SK-N-SH (cell line): ENCODE measurements at regions not wholly inside any gene's neighbourhood (a gene's known extent, or its start where the extent isn't known, plus 50 kb on each side); places are given as distances from the start of the nearest gene placed in this dataset.

Experiments used
- CTCF ChIA-PET: fragments of 300-600, 350-600 bp; formaldehyde crosslinking; extraction: SDS; loops from one replicate; lab custom pipeline; 2021; lab: Yijun Ruan, JAX
- POLR2A ChIA-PET: fragments of 350-600 bp; sonication (Branson Sonifier 250); formaldehyde crosslinking; extraction: SDS; loops from one replicate; lab custom pipeline; 2020; ENCODE audit warnings: antibody characterized with exemption, inconsistent platforms; lab: Yijun Ruan, JAX
- DNase-seq: peaks from one replicate; pipeline ENCODE4 v3.0.0; 2012
- H2AFZ ChIP-seq: fragments of 200-600 bp; sonication (generic); 2 replicates; pipeline ENCODE4 v1.8.1; 2016; ENCODE audit warnings: antibody characterized with exemption, mild to moderate bottlenecking, low read depth
- H3F3A ChIP-seq: fragments of 200-600 bp; sonication (generic); replicated peaks from 2 replicates; pipeline ENCODE3; 2016; ENCODE audit warnings: antibody characterized with exemption, mild to moderate bottlenecking; ENCODE audit not compliant: insufficient read depth
- H3K27ac ChIP-seq, 2 experiments: fragments of 200-500 bp in 1 of 2; fragments of 200-600 bp in 1 of 2; sonication (Bioruptor generic) in 1 of 2; sonication (generic), shearing (Covaris generic) in 1 of 2; 2 replicates each; pipeline versions ENCODE4 v1.5.1 to v1.6.1; 2014 to 2016; ENCODE audit warnings: low read depth in 2 of 2, inconsistent platforms in 1 of 2, low read length in 1 of 2, mild to moderate bottlenecking in 1 of 2, mixed read lengths in 1 of 2
- H3K27me3 ChIP-seq: fragments of 200-600 bp; sonication (generic), shearing (Covaris generic); 2 replicates; pipeline ENCODE4 v1.6.1; 2016; ENCODE audit warnings: mixed run types; ENCODE audit not compliant: insufficient read depth
- H3K36me3 ChIP-seq, 2 experiments: fragments of 200-500 bp in 1 of 2; fragments of 200-600 bp in 1 of 2; sonication (Bioruptor generic) in 1 of 2; sonication (generic) in 1 of 2; replicated peaks in 1 of 2; 2 replicates each; pipeline versions ENCODE3 to v1.5.1; 2014 to 2016; ENCODE audit warnings: low read length in 1 of 2, mild to moderate bottlenecking in 1 of 2; ENCODE audit not compliant: insufficient read depth in 2 of 2, control insufficient read depth in 1 of 2
- H3K4me1 ChIP-seq, 2 experiments: fragments of 200-500 bp in 1 of 2; fragments of 200-600 bp in 1 of 2; sonication (Bioruptor generic) in 1 of 2; sonication (generic), shearing (Covaris generic) in 1 of 2; 2 replicates each; pipeline versions ENCODE4 v1.5.1 to v1.6.1; 2014 to 2016; ENCODE audit warnings: low read depth in 1 of 2, low read length in 1 of 2, mixed run types in 1 of 2; ENCODE audit not compliant: insufficient read depth in 2 of 2, control insufficient read depth in 1 of 2
- H3K4me2 ChIP-seq: fragments of 200-600 bp; sonication (generic), shearing (Covaris generic); 2 replicates; pipeline ENCODE4 v1.6.1; 2017; ENCODE audit warnings: mixed run types
- H3K4me3 ChIP-seq, 2 experiments: fragments of 200-500 bp in 1 of 2; fragments of 200-600 bp in 1 of 2; sonication (Bioruptor generic) in 1 of 2; sonication (generic), shearing (Covaris generic) in 1 of 2; 2 replicates each; pipeline versions ENCODE4 v1.5.1 to v1.8.1; 2014 to 2016; ENCODE audit warnings: low read depth in 2 of 2, inconsistent platforms in 1 of 2, low read length in 1 of 2, mild to moderate bottlenecking in 1 of 2, mixed read lengths in 1 of 2, moderate library complexity in 1 of 2
- H3K79me2 ChIP-seq: fragments of 200-600 bp; sonication (generic); 2 replicates; pipeline ENCODE4 v1.8.1; 2017; ENCODE audit warnings: mild to moderate bottlenecking; ENCODE audit not compliant: insufficient read depth
- H3K9ac ChIP-seq: fragments of 200-600 bp; sonication (generic); 2 replicates; pipeline ENCODE4 v1.6.1; 2017; ENCODE audit warnings: mixed run types
- H3K9me2 ChIP-seq: fragments of 200-600 bp; sonication (generic); 2 replicates; pipeline ENCODE4 v1.6.1; 2017; ENCODE audit warnings: mixed run types
- H3K9me3 ChIP-seq: fragments of 200-600 bp; sonication (generic); 2 replicates; pipeline ENCODE4 v1.6.1; 2017; ENCODE audit warnings: mixed run types, mild to moderate bottlenecking, moderate library complexity
- H4K20me1 ChIP-seq: fragments of 200-600 bp; sonication (generic); 2 replicates; pipeline ENCODE4 v1.6.1; 2017; ENCODE audit warnings: mild to moderate bottlenecking, mixed run types; ENCODE audit not compliant: insufficient read depth
- CHD2 ChIP-seq: fragments of 150-350 bp; IDR thresholded peaks from 2 replicates; pipeline ENCODE4 v1.6.1; 2018; ENCODE audit warnings: low read length; ENCODE audit not compliant: partially characterized antibody
- EP300 ChIP-seq, 2 experiments: IDR thresholded peaks; 2 replicates each; pipeline versions ENCODE4 v1.4.0 to v1.6.1; 2012; ENCODE audit warnings: borderline replicate concordance in 1 of 2, low read depth in 1 of 2, low read length in 1 of 2
- FOXJ3 ChIP-seq: sonication (generic); formaldehyde crosslinking; IDR thresholded peaks from 2 replicates; pipeline ENCODE4 v1.5.1; 2020; ENCODE audit warnings: mild to moderate bottlenecking, missing genetic modification reagents
- FOXM1 ChIP-seq: IDR thresholded peaks from 2 replicates; pipeline ENCODE4 v1.4.0; 2012; ENCODE audit warnings: low read depth, mild to moderate bottlenecking
- GATA2 ChIP-seq: sonication (generic); formaldehyde crosslinking; IDR thresholded peaks from 2 replicates; pipeline ENCODE4 v1.5.0; 2020; ENCODE audit warnings: mild to moderate bottlenecking, missing genetic modification reagents
- JUND ChIP-seq: IDR thresholded peaks from 2 replicates; pipeline ENCODE4 v1.4.0; 2012
- MEF2A ChIP-seq: IDR thresholded peaks from 2 replicates; pipeline ENCODE4 v1.4.0; 2012; ENCODE audit warnings: low read depth, borderline replicate concordance
- MXI1 ChIP-seq: IDR thresholded peaks from 2 replicates; pipeline ENCODE4 v1.6.1; 2012; ENCODE audit warnings: mild to moderate bottlenecking, low read depth, low read length, improper control_type of control experiment
- NFIC ChIP-seq: IDR thresholded peaks from 2 replicates; pipeline ENCODE4 v1.4.0; 2012; ENCODE audit warnings: borderline replicate concordance
- PBX3 ChIP-seq: IDR thresholded peaks from 2 replicates; pipeline ENCODE4; 2012
- RFX5 ChIP-seq: IDR thresholded peaks from 2 replicates; pipeline ENCODE4 v1.6.1; 2012; ENCODE audit warnings: mild to moderate bottlenecking, improper control_type of control experiment, low read length
- SMC3 ChIP-seq: IDR thresholded peaks from 2 replicates; pipeline ENCODE4 v1.6.1; 2012; ENCODE audit warnings: low read depth, low read length, improper control_type of control experiment
- TAF1 ChIP-seq: IDR thresholded peaks from 2 replicates; pipeline ENCODE4 v1.6.1; 2012; ENCODE audit warnings: low read depth, mild to moderate bottlenecking, low read length, moderate library complexity, borderline replicate concordance
- TCF12 ChIP-seq: IDR thresholded peaks from 2 replicates; pipeline ENCODE4 v1.4.0; 2012
- TEAD4 ChIP-seq: IDR thresholded peaks from 2 replicates; pipeline ENCODE4 v1.4.0; 2012; ENCODE audit warnings: mild to moderate bottlenecking, borderline replicate concordance; ENCODE audit not compliant: insufficient read depth
- USF1 ChIP-seq: IDR thresholded peaks from 2 replicates; pipeline ENCODE4 v1.4.0; 2012; ENCODE audit warnings: low read depth, borderline replicate concordance
- WGBS: methylation state at CpG from one replicate; pipeline ENCODE4 v1.1.6; 2017; ENCODE audit warnings: low lambda C conversion rate; 5-methylcytosine and 5-hydroxymethylcytosine counted together
- TF ChIP-seq, protein P1 (sequence below): fragments of 200-600 bp; sonication (generic); IDR thresholded peaks from 2 replicates; pipeline ENCODE4 v1.6.1; 2017; ENCODE audit warnings: antibody characterized with exemption, mild to moderate bottlenecking, moderate library complexity
- TF ChIP-seq, protein P2 (sequence below): fragments of 150-350 bp; IDR thresholded peaks from 2 replicates; pipeline ENCODE4 v1.6.1; 2016; ENCODE audit warnings: mild to moderate bottlenecking, low read depth, low read length
- TF ChIP-seq, protein P3 (sequence below): IDR thresholded peaks from 2 replicates; pipeline ENCODE4 v1.4.0; 2012; ENCODE audit warnings: low read depth

- H3K27me3 ChIP-seq = no peaks in the 10 kb centered on the region
- H3F3A ChIP-seq = peaks cover 4% of the 10 kb centered on the region
- ChIA-PET CTCF (interaction anchor here (1.1 kb wide), 1 partner anchor 10 kb away, joined by 3 read pairs; no protein-coding TSS in a partner anchor), POLR2A (no interaction called here)
- no peaks in the 10 kb centered on the region for H3K9me2 ChIP-seq
- peak overlapping the region; percentile 34 to 94 for H3K27ac ChIP-seq
- H3K36me3 ChIP-seq = no peaks in the 10 kb centered on the region
- peak overlapping the region in 1 of 2 experiments; percentile 22; a peak in 2 of 4 replicates for H3K4me3 ChIP-seq
- H3K9ac ChIP-seq = no peak overlapping the region
- H3K79me2 ChIP-seq = no peaks in the 10 kb centered on the region
- peak overlapping the region; percentile 32; the same call in 1 of the 2 replicates for H3K4me2 ChIP-seq
- WGBS = 15% methylated on average over 4 of the region's 4 CpGs
- no peaks in the 10 kb centered on the region for H3K9me3 ChIP-seq
- peak overlapping the region; percentile 80 for H2AFZ ChIP-seq
- DNase-seq = peak; percentile 34
- H3K4me1 ChIP-seq = peaks cover 0 to 12% of the 10 kb centered on the region in 2 experiments; a peak in 2 of 4 replicates
- H4K20me1 ChIP-seq = no peaks in the 10 kb centered on the region
- TF ChIP-seq MEF2A (no peak), TCF12 (peak; percentile 75), SMC3 (no peak), TAF1 (no peak), FOXJ3 (peak; percentile 83), MXI1 (no peak), RFX5 (0 out of 2 replicates have a peak, but pooled peaks have one; percentile 12), NFIC (0 out of 2 replicates have a peak, but pooled peaks have one; percentile 11), PBX3 (peak; percentile 63), TEAD4 (0 out of 2 replicates have a peak, but pooled peaks have one; percentile 30), USF1 (no peak), FOXM1 (0 out of 2 replicates have a peak, but pooled peaks have one; percentile 22), EP300 (IDR thresholded peaks at IDR 0.05; ENCODE audit: borderline replicate concordance in 1 of 2, low read depth in 1 of 2, low read length in 1 of 2) (peak; percentile 50 to 89; a peak in 2 of 4 replicates), JUND (no peak; the same call in none of the 2 replicates), CHD2 (peak; percentile 58), GATA2 (CRISPR knock-in tag) (peak; percentile 90)
- TF ChIP-seq, protein P1, sequence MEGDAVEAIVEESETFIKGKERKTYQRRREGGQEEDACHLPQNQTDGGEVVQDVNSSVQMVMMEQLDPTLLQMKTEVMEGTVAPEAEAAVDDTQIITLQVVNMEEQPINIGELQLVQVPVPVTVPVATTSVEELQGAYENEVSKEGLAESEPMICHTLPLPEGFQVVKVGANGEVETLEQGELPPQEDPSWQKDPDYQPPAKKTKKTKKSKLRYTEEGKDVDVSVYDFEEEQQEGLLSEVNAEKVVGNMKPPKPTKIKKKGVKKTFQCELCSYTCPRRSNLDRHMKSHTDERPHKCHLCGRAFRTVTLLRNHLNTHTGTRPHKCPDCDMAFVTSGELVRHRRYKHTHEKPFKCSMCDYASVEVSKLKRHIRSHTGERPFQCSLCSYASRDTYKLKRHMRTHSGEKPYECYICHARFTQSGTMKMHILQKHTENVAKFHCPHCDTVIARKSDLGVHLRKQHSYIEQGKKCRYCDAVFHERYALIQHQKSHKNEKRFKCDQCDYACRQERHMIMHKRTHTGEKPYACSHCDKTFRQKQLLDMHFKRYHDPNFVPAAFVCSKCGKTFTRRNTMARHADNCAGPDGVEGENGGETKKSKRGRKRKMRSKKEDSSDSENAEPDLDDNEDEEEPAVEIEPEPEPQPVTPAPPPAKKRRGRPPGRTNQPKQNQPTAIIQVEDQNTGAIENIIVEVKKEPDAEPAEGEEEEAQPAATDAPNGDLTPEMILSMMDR = no peak
- TF ChIP-seq, protein P2, sequence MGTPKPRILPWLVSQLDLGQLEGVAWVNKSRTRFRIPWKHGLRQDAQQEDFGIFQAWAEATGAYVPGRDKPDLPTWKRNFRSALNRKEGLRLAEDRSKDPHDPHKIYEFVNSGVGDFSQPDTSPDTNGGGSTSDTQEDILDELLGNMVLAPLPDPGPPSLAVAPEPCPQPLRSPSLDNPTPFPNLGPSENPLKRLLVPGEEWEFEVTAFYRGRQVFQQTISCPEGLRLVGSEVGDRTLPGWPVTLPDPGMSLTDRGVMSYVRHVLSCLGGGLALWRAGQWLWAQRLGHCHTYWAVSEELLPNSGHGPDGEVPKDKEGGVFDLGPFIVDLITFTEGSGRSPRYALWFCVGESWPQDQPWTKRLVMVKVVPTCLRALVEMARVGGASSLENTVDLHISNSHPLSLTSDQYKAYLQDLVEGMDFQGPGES = no peak
- TF ChIP-seq, protein P3, sequence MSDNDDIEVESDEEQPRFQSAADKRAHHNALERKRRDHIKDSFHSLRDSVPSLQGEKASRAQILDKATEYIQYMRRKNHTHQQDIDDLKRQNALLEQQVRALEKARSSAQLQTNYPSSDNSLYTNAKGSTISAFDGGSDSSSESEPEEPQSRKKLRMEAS = no peak
Measured at GRCh38 chr10:52703898-52704297, 68.7 kb downstream of the MBL2 start.
